Activated T-cell treated with anti-CD3 and anti-CD28 coated beads, Interleukin-2, amount 50 U/mL, for 1 hour (primary cell): ENCODE measurements at regions not wholly inside any gene's neighbourhood (a gene's known extent, or its start where the extent isn't known, plus 50 kb on each side); places are given as distances from the start of the nearest gene placed in this dataset.
A peak's percentile ranks its signal among the peaks of the same experiment; 100 is the strongest.
"Not testable (repeated sequence)": the region's sequence is repeated elsewhere in the genome, so short reads cannot be mapped to it uniquely, and the experiment has no call there.

Experiments
- DNase-seq: peaks from one replicate; pipeline ENCODE4 v3.0.0-alpha.2; 2020

- no peak for DNase-seq
These were observed 264.2 kb upstream of the AMIGO2 start for GRCh38 chr12:47343684-47344567.

GRCh38 chr12:47340411-47341015 is 260.8 kb upstream of the AMIGO2 start:
- no peak for DNase-seq

GRCh38 chr12:47337581-47337980 is 257.8 kb upstream of the AMIGO2 start:
- DNase-seq, result no peak

GRCh38 chr12:47333271-47333858 is 253.6 kb upstream of the AMIGO2 start:
- not testable (repeated sequence) for DNase-seq

GRCh38 chr12:47328831-47329545 is 249.2 kb upstream of the AMIGO2 start:
- no peak for DNase-seq

GRCh38 chr12:47326190-47326589 is 246.4 kb upstream of the AMIGO2 start:
- DNase-seq, result no peak

GRCh38 chr12:47323802-47324201 is 244.0 kb upstream of the AMIGO2 start:
- DNase-seq, result no peak

- DNase-seq, result no peak
These were observed 241.7 kb upstream of the AMIGO2 start for GRCh38 chr12:47321436-47321835.

- DNase-seq, result no peak
These were observed 240.0 kb upstream of the AMIGO2 start for GRCh38 chr12:47319746-47320145.

GRCh38 chr12:47318963-47319362 is 239.2 kb upstream of the AMIGO2 start:
- DNase-seq, result no peak

GRCh38 chr12:47317175-47317915 is 237.6 kb upstream of the AMIGO2 start:
- no peak for DNase-seq

GRCh38 chr12:47316609-47317049 is 236.9 kb upstream of the AMIGO2 start:
- DNase-seq, result no peak

GRCh38 chr12:47314996-47315395 is 235.2 kb upstream of the AMIGO2 start:
- no peak for DNase-seq

- DNase-seq, result no peak
These were observed 233.2 kb upstream of the AMIGO2 start for GRCh38 chr12:47312808-47313426.

GRCh38 chr12:47312147-47312546 is 232.4 kb upstream of the AMIGO2 start:
- DNase-seq, result no peak

- DNase-seq, result no peak
These were observed 231.8 kb upstream of the AMIGO2 start for GRCh38 chr12:47311568-47311967.

GRCh38 chr12:47311010-47311409 is 231.3 kb upstream of the AMIGO2 start:
- no peak for DNase-seq

- DNase-seq, result no peak
These were observed 228.9 kb upstream of the AMIGO2 start for GRCh38 chr12:47308672-47309071.

GRCh38 chr12:47307680-47308399 is 228.1 kb upstream of the AMIGO2 start:
- peak; percentile 54 for DNase-seq

GRCh38 chr12:47306773-47307679 is 227.3 kb upstream of the AMIGO2 start:
- DNase-seq, result peak; percentile 57
